ENCODE measurements at regions not wholly inside any gene's neighbourhood (a gene's known extent, or its start where the extent isn't known, plus 50 kb on each side); places are given as distances from the start of the nearest gene placed in this dataset.

GRCh38 chr14:84425968-84426367 lies 1104.0 kb upstream of the FLRT2 start:
- CTCF ChIA-PET = no interaction called here
- no peaks in the 10 kb centered on the region for H3K27me3 Mint-ChIP-seq (ENCODE audit: low read depth)
- peaks cover 1% of the 10 kb centered on the region for H3K9me3 Mint-ChIP-seq
- no peaks in the 10 kb centered on the region for H3K36me3 Mint-ChIP-seq (ENCODE audit: low read depth)
- H3K27ac Mint-ChIP-seq = no peak overlapping the region
- DNase-seq = no peak
- H3K4me1 Mint-ChIP-seq (ENCODE audit: low read depth) = no peaks in the 10 kb centered on the region
- intact Hi-C loops (cut with micrococcal nuclease) = no loop called here
- H3K4me3 Mint-ChIP-seq = no peak overlapping the region

GRCh38 chr14:84432676-84433075 lies 1097.3 kb upstream of the FLRT2 start:
- H3K4me1 Mint-ChIP-seq (ENCODE audit: low read depth) = no peaks in the 10 kb centered on the region
- no peaks in the 10 kb centered on the region for H3K9me3 Mint-ChIP-seq
- H3K4me3 Mint-ChIP-seq = no peak overlapping the region
- intact Hi-C loops (cut with micrococcal nuclease) = no loop called here
- H3K36me3 Mint-ChIP-seq (ENCODE audit: low read depth) = no peaks in the 10 kb centered on the region
- no peaks in the 10 kb centered on the region for H3K27me3 Mint-ChIP-seq (ENCODE audit: low read depth)
- no peak overlapping the region for H3K27ac Mint-ChIP-seq
- DNase-seq = no peak
- CTCF ChIA-PET = no interaction called here

- H3K27me3 Mint-ChIP-seq (ENCODE audit: low read depth) = no peaks in the 10 kb centered on the region
- no peaks in the 10 kb centered on the region for H3K36me3 Mint-ChIP-seq (ENCODE audit: low read depth)
- DNase-seq = no peak
- no peaks in the 10 kb centered on the region for H3K9me3 Mint-ChIP-seq
- intact Hi-C loops (cut with micrococcal nuclease) = no loop called here
- H3K27ac Mint-ChIP-seq = no peak overlapping the region
- no peaks in the 10 kb centered on the region for H3K4me1 Mint-ChIP-seq (ENCODE audit: low read depth)
- H3K4me3 Mint-ChIP-seq = no peak overlapping the region
- CTCF ChIA-PET = no interaction called here
These were observed 1096.0 kb upstream of the FLRT2 start for GRCh38 chr14:84433961-84434360.

- CTCF ChIA-PET = no interaction called here
- H3K4me3 Mint-ChIP-seq = no peak overlapping the region
- intact Hi-C loops (cut with micrococcal nuclease) = no loop called here
These were observed 1094.1 kb upstream of the FLRT2 start for GRCh38 chr14:84435820-84436324.

GRCh38 chr14:84436528-84436927 lies 1093.4 kb upstream of the FLRT2 start:
- no peaks in the 10 kb centered on the region for H3K27me3 Mint-ChIP-seq (ENCODE audit: low read depth)
- no peaks in the 10 kb centered on the region for H3K4me1 Mint-ChIP-seq (ENCODE audit: low read depth)
- peaks cover 10% of the 10 kb centered on the region for H3K9me3 Mint-ChIP-seq
- H3K4me3 Mint-ChIP-seq = no peak overlapping the region
- no peak overlapping the region for H3K27ac Mint-ChIP-seq
- CTCF ChIA-PET = no interaction called here
- no peaks in the 10 kb centered on the region for H3K36me3 Mint-ChIP-seq (ENCODE audit: low read depth)
- intact Hi-C loops (cut with micrococcal nuclease) = no loop called here
- DNase-seq = no peak

More at GRCh38 chr14:84435820-84436324, 1094.1 kb upstream of the FLRT2 start:
- Mint-ChIP-seq H3K9me3 (peaks cover 10% of the 10 kb centered on the region), H3K27me3 (ENCODE audit: low read depth) (no peaks in the 10 kb centered on the region), H3K36me3 (ENCODE audit: low read depth) (no peaks in the 10 kb centered on the region), H3K27ac (no peak overlapping the region), H3K4me1 (ENCODE audit: low read depth) (no peaks in the 10 kb centered on the region)
- DNase-seq = no peak

- no peaks in the 10 kb centered on the region for H3K27me3 Mint-ChIP-seq (ENCODE audit: low read depth)
- no peaks in the 10 kb centered on the region for H3K36me3 Mint-ChIP-seq (ENCODE audit: low read depth)
- intact Hi-C loops (cut with micrococcal nuclease) = no loop called here
- DNase-seq = no peak
- CTCF ChIA-PET = no interaction called here
- no peaks in the 10 kb centered on the region for H3K4me1 Mint-ChIP-seq (ENCODE audit: low read depth)
- peaks cover 10% of the 10 kb centered on the region for H3K9me3 Mint-ChIP-seq
- no peak overlapping the region for H3K27ac Mint-ChIP-seq
- no peak overlapping the region for H3K4me3 Mint-ChIP-seq
These were observed 1087.4 kb upstream of the FLRT2 start for GRCh38 chr14:84442521-84442920.

GRCh38 chr14:84445486-84445885 lies 1084.5 kb upstream of the FLRT2 start:
- Mint-ChIP-seq H3K4me3 (no peak overlapping the region), H3K4me1 (ENCODE audit: low read depth) (no peaks in the 10 kb centered on the region), H3K27me3 (ENCODE audit: low read depth) (no peaks in the 10 kb centered on the region), H3K9me3 (peaks cover 2% of the 10 kb centered on the region), H3K36me3 (ENCODE audit: low read depth) (no peaks in the 10 kb centered on the region), H3K27ac (no peak overlapping the region)
- CTCF ChIA-PET = interaction anchor here (0.7 kb wide), 1 partner anchor 267 kb away, joined by 4 read pairs; no protein-coding TSS in a partner anchor
- DNase-seq = no peak
- intact Hi-C loops (cut with micrococcal nuclease) = no loop called here

- no peaks in the 10 kb centered on the region for H3K27me3 Mint-ChIP-seq (ENCODE audit: low read depth)
- no peaks in the 10 kb centered on the region for H3K36me3 Mint-ChIP-seq (ENCODE audit: low read depth)
- intact Hi-C loops (cut with micrococcal nuclease) = no loop called here
- no peaks in the 10 kb centered on the region for H3K4me1 Mint-ChIP-seq (ENCODE audit: low read depth)
- H3K27ac Mint-ChIP-seq = no peak overlapping the region
- DNase-seq = no peak
- CTCF ChIA-PET = no interaction called here
- no peak overlapping the region for H3K4me3 Mint-ChIP-seq
- H3K9me3 Mint-ChIP-seq = no peaks in the 10 kb centered on the region
These were observed 1083.7 kb upstream of the FLRT2 start for GRCh38 chr14:84446250-84446649.

GRCh38 chr14:84453307-84453950 lies 1076.5 kb upstream of the FLRT2 start:
- CTCF ChIA-PET = no interaction called here
- H3K4me1 Mint-ChIP-seq (ENCODE audit: low read depth) = no peaks in the 10 kb centered on the region
- intact Hi-C loops (cut with micrococcal nuclease) = no loop called here

GRCh38 chr14:84454114-84454513 lies 1075.8 kb upstream of the FLRT2 start:
- Mint-ChIP-seq H3K4me3 (no peak overlapping the region), H3K36me3 (ENCODE audit: low read depth) (no peaks in the 10 kb centered on the region), H3K4me1 (ENCODE audit: low read depth) (no peaks in the 10 kb centered on the region), H3K27me3 (ENCODE audit: low read depth) (no peaks in the 10 kb centered on the region), H3K9me3 (no peaks in the 10 kb centered on the region), H3K27ac (no peak overlapping the region)
- DNase-seq = no peak
- intact Hi-C loops (cut with micrococcal nuclease) = no loop called here
- CTCF ChIA-PET = no interaction called here

More at GRCh38 chr14:84453307-84453950, 1076.5 kb upstream of the FLRT2 start:
- Mint-ChIP-seq H3K27me3 (ENCODE audit: low read depth) (no peaks in the 10 kb centered on the region), H3K36me3 (ENCODE audit: low read depth) (no peaks in the 10 kb centered on the region), H3K4me3 (no peak overlapping the region), H3K27ac (no peak overlapping the region), H3K9me3 (no peaks in the 10 kb centered on the region)
- DNase-seq = no peak

GRCh38 chr14:84456946-84457345 lies 1073.0 kb upstream of the FLRT2 start:
- Mint-ChIP-seq H3K9me3 (no peaks in the 10 kb centered on the region), H3K27ac (no peak overlapping the region), H3K4me1 (ENCODE audit: low read depth) (no peaks in the 10 kb centered on the region), H3K36me3 (ENCODE audit: low read depth) (no peaks in the 10 kb centered on the region), H3K27me3 (ENCODE audit: low read depth) (no peaks in the 10 kb centered on the region), H3K4me3 (no peak overlapping the region)
- DNase-seq = no peak
- intact Hi-C loops (cut with micrococcal nuclease) = no loop called here
- CTCF ChIA-PET = interaction anchor here (0.7 kb wide), 1 partner anchor 1281 kb away, joined by 4 read pairs; no protein-coding TSS in a partner anchor

GRCh38 chr14:84458881-84459280 lies 1071.1 kb upstream of the FLRT2 start:
- Mint-ChIP-seq H3K27ac (no peak overlapping the region), H3K36me3 (ENCODE audit: low read depth) (no peaks in the 10 kb centered on the region), H3K4me1 (ENCODE audit: low read depth) (no peaks in the 10 kb centered on the region), H3K4me3 (no peak overlapping the region), H3K9me3 (no peaks in the 10 kb centered on the region), H3K27me3 (ENCODE audit: low read depth) (no peaks in the 10 kb centered on the region)
- CTCF ChIA-PET = interaction anchor here (0.6 kb wide), 1 partner anchor 552 kb away, joined by 3 read pairs; no protein-coding TSS in a partner anchor
- no peak for DNase-seq
- intact Hi-C loops (cut with micrococcal nuclease) = no loop called here

- H3K27ac Mint-ChIP-seq = no peak overlapping the region
- intact Hi-C loops (cut with micrococcal nuclease) = no loop called here
- H3K4me1 Mint-ChIP-seq (ENCODE audit: low read depth) = no peaks in the 10 kb centered on the region
- DNase-seq = no peak
- no peaks in the 10 kb centered on the region for H3K27me3 Mint-ChIP-seq (ENCODE audit: low read depth)
- H3K4me3 Mint-ChIP-seq = no peak overlapping the region
- H3K36me3 Mint-ChIP-seq (ENCODE audit: low read depth) = no peaks in the 10 kb centered on the region
- CTCF ChIA-PET = no interaction called here
- H3K9me3 Mint-ChIP-seq = peaks cover 2% of the 10 kb centered on the region
These were observed 1064.1 kb upstream of the FLRT2 start for GRCh38 chr14:84465880-84466279.

Measured in activated naive CD4-positive, alpha-beta T cell treated with anti-CD3 and anti-CD28 coated beads for 36 hours (primary cell).